NCI-H2171 treated with DMSO at 0.1 percent for 48 hours (cell line): ENCODE measurements at regions not wholly inside any gene's neighbourhood (a gene's known extent, or its start where the extent isn't known, plus 50 kb on each side); places are given as distances from the start of the nearest gene placed in this dataset.
A peak's percentile ranks its signal among the peaks of the same experiment; 100 is the strongest.
"Not testable (repeated sequence)": the region's sequence is repeated elsewhere in the genome, so short reads cannot be mapped to it uniquely, and the experiment has no call there.

ENCODE experiments used
- DNase-seq: peaks from one replicate; lab custom pipeline; 2025; lab: John Stamatoyannopoulos, UW

- DNase-seq: no peak
These were observed 52.2 kb upstream of the PRL start for GRCh38 chr6:22349051-22349450.

GRCh38 chr6:22349528-22349927 is 52.7 kb upstream of the PRL start:
- no peak for DNase-seq

- DNase-seq: peak; percentile 22
These were observed 53.3 kb upstream of the PRL start for GRCh38 chr6:22350109-22350508.

DNA sequence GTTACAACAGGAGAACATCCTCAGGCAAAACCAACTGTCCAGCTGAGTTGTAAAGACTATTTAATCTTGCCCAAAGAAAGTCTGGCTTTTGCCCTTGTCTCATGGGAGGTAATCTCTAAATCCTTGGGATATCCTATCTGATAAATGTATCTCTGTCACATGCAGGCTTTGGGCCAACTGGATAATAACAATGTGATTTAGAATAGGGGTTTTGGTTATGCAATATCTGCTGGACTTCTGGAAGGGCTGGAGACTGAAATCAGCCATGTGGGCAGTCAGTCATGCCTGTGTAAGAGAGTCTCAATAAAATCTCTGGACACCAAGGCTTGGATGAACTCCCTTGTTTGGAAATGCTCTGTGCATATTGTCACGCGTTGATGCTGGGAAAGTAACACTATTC is 56.3 kb upstream of the PRL start:
- no peak for DNase-seq

GRCh38 chr6:22356362-22356940 is 59.6 kb upstream of the PRL start:
- DNase-seq: no peak

GRCh38 chr6:22357724-22358189 is 60.9 kb upstream of the PRL start:
- no peak for DNase-seq

DNA sequence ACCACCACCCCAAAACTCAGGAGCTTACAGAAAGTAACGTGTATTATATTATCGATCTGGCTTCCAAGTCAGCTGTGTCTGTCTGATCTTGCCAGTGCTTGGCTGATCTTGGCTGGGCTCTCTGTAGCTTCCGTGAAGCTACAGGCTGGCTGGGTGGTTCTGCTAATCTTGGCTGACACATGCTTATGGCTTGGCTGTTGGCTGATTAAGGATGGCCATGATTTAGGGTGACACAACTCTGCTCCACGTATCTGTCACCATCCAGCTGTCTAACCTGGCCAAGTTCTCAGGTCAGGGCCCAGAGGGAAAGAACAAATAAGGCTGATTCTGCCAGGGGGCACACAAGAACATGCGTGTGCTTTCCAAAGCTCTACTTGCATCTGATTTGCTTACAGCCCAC is 64.7 kb upstream of the PRL start:
- DNase-seq: no peak

- DNase-seq: peak; percentile 26
These were observed 65.5 kb upstream of the PRL start for GRCh38 chr6:22362361-22362760.

DNA sequence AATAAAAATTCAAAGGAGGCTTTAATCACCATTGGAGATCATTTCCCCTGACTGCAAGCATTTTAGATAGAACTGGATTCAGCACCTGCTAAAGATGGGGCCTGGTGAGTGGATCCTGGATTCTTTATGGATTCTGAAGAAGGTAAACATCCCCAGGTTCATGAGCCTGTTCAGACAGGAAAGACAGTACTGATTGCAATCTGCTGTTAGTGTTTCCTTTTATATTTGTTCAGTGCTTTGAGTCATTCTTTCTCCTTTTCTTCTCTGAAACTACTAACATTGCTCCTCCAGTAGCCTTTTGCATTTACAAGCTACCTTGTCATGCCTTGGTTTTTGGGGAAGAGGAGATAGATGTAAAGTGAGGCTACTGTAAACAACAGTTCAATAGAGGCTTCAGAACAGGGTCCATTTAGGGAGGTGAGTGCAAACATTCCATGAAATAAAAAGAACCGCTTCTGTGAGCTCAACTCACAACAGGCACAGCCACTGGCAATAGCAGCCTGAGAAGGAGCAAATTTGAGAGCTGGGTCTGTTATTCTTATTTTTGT is 66.4 kb upstream of the PRL start:
- no peak for DNase-seq

- DNase-seq: no peak
These were observed 66.9 kb upstream of the PRL start for GRCh38 chr6:22363714-22364239.

DNA sequence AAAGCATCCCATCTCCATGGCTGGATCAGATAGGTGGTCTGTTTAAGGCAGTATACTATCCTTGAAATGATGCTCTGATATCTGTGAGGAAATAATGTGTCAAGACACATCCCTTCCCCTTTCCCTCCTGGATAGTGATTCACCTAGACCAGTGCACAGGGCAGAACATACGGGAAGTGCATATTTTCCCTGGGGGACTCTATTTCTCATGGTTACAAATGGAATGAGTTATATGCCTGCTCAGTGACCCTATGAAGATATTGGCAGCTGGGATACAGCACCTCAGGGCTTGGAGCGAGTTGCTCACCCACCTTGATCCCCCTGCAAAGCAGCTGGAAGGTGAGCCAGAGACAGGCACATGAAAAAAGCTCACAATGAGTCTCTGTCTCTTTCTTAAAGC is 67.5 kb upstream of the PRL start:
- DNase-seq: no peak

DNA sequence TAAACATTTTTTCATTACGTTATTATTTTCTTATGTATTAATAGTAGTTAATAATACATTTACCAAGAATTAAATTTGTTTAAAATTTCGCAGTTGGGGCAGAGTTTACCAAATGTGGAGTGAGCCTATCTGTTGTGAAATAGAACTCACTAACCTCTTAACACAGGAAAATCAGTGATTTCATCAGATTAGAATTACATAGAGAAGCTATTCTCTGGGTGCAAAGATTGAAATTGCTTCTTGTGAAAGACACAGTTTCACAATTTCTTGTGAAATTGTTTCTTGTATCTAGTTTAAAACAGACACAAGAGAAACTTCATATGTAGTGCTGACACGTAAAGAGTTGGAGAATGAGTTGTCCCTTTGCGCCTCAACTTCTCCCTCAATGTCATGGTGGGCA is 69.4 kb upstream of the PRL start:
- no peak for DNase-seq

DNA sequence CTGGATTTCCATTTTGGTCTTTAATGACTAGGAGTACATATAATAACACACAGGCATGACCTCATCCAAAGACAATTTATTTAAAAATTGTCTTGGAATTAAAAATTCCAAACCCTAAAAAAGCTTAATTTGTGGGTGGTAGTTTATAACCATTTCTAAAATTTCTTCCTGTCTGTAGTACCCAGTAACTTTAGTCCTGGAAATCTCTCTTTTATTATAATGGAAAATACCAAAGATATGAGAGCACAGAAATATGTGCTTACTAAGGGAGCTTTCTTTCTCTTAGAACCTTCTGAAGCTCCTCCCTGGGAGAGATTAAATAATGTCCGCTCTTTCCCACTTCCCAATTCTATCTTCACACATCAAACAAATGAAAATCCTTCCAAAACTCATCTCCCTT is 70.5 kb upstream of the PRL start:
- DNase-seq: no peak

DNA sequence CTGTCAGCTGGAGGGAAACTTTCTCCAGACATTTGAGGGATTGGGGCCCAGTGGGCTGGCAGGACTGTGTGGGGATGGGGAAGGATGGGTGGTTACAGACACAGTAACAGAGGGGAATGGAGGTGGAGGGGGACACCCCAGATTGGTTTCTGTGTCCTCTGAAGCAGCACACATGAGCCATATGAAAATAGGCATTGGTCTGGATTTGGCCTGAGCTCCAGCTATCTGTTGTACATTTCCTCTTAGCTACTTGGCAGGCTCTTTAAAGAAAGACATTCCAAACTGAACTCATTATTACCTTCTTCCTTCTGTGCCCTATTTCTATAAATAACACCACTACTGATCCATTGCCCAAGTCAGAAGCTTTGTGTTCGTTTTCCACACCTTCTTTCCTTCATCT is 72.0 kb upstream of the PRL start:
- DNase-seq: no peak

- no peak for DNase-seq
These were observed 76.1 kb upstream of the PRL start for GRCh38 chr6:22372922-22373321.

DNA sequence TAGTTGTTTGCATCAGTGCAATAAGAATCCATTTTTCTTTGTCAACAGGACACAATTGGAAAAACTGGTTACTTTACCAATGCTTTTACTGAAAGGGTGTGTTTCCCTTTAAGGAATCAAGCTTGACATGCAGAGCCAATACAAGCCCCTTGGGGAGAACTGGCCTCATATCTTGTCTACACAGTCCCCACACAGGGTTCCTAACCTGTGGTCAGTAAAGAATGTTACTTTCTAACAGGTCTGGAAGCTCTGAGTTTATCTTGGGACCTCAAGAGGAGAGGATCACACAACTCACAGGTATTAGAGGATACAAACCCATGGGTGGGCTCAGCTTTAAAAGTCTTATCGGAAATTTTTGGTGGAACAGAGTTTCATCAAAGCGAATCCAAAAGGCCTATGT is 78.1 kb upstream of the PRL start:
- DNase-seq: not testable (repeated sequence)

DNA sequence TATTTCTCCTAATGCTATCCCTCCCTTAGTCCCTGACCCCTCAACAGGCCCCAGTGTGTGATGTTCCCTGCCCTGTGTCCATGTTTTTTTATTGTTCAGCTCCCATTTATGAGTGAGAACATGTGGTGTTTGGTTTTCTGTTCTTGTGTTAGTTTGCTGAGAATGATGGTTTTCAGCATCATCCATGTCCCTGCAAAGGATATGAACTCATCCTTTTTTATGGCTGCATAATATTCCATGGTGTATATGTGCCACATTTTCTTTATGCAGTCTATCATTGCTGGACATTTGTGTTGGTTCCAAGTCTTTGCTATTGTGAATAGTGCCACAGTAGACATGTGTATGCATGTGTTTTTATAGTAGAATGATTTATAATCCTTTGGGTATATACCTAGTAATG is 79.5 kb upstream of the PRL start:
- DNase-seq: not testable (repeated sequence)

GRCh38 chr6:22378536-22378935 is 81.7 kb upstream of the PRL start:
- not testable (repeated sequence) for DNase-seq

DNA sequence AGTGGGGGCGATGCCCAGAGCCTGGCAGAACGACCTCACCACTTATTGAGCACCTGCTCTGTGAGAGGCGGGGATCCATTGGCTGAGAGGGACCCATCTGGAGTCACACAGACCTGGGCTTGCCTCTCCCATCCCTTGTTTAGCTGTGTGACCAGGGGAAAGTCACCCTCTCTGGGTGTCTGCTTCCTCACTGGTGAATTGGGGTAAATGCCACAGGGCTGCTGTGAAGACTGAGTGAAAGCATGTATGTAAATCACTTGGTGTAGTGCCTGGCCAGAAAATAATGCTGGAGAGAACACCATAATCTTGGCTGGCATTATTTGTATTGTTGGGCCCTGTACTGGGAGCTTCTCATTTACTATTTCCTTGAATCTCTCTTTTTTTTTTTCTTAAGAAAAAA is 83.4 kb upstream of the PRL start:
- no peak for DNase-seq

GRCh38 chr6:22381845-22382544 is 85.2 kb upstream of the PRL start:
- no peak for DNase-seq

DNA sequence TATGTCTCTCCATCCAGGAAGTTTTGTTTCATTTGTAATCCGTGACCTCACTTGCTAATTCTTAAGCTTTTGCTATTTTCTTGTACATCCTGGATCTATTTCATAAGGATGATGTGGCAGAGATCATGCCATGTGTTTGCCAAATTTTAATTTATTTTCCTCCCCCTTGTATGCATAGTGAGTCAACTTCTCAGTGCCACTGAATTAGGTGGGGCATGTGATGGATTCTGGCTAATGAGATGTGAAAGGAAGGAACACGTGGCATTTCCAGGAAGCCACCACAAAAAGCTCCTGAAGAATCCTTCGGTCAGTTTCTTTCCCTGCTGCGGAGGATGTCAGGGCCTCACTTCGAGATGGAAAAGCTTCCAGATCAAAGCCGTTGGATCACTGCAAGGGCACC is 86.2 kb upstream of the PRL start:
- DNase-seq: no peak

- no peak for DNase-seq
These were observed 95.9 kb upstream of the PRL start for GRCh38 chr6:22392711-22393110.

DNA sequence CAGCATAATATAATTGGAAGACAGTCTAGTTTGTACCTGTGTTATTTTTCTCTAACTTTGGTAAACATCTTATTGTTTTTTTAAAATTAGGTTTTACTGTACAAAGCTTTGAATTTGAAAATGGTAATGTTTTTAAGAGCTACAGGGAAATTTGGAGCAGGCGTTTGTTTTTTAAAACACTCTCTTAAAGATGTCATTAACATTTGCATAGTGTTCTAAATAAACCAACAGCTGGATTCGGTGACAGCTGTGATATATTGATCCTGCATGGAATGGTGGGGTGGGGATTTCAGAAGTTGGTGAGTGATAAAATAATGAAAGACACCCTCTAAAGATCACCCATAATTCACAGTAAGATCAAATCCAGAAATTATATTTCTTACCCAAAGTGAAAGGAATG is 97.9 kb upstream of the PRL start:
- DNase-seq: no peak

DNA sequence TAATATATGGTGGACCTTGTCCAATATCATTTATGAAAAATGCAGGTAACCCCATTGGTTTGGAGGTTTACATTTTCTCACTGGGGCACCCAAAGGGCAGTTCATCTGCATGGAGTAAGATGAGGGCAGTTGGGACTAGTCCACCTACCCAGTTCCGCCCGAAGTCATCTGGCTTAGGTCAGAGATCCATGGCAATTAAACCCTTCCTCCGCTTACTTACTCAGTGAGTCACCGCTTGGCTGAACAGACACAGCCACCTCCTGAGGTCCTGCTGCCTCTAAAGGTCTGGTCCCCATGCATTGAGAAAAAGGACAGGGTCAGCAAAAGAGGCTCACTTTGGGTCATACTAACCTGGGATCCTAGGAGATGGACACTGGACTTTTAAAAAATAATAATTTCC is 102.9 kb upstream of the PRL start:
- DNase-seq: no peak
